Naive B cell (primary cell): ENCODE measurements at regions not wholly inside any gene's neighbourhood (a gene's known extent, or its start where the extent isn't known, plus 50 kb on each side); places are given as distances from the start of the nearest gene placed in this dataset.

Experiments used
- ATAC-seq, 2 donors: fragments of 150-1000 bp; cut with Tn5 transposase; 2 replicates each; pipeline ENCODE4 v1.10.0; 2021; ENCODE audit warnings: low read depth in 2 of 2, mild to moderate bottlenecking in 2 of 2, moderate library complexity in 2 of 2
- DNase-seq: peaks from one replicate; pipeline ENCODE4 v3.0.0; 2022
- H3K27ac Mint-ChIP-seq, 6 donors: one replicate each; pipeline ENCODE4 v1.8.0; 2020 to 2022; ENCODE audit warnings: mild to moderate bottlenecking in 6 of 6, mixed read lengths in 6 of 6, moderate library complexity in 5 of 6, inconsistent platforms in 2 of 6
- H3K27me3 Mint-ChIP-seq, 3 donors: one replicate each; pipeline ENCODE4 v1.8.0; 2021 to 2022; ENCODE audit warnings: mixed read lengths in 3 of 3, mild to moderate bottlenecking in 1 of 3
- H3K36me3 Mint-ChIP-seq, 2 donors: one replicate each; pipeline ENCODE4 v1.8.0; 2020 to 2022; ENCODE audit warnings: mixed read lengths in 2 of 2, inconsistent platforms in 1 of 2, mild to moderate bottlenecking in 1 of 2
- H3K4me1 Mint-ChIP-seq, 3 donors: one replicate each; pipeline ENCODE4 v1.8.0; 2020 to 2022; ENCODE audit warnings: mixed read lengths in 3 of 3, inconsistent platforms in 1 of 3, mild to moderate bottlenecking in 1 of 3, moderate library complexity in 1 of 3
- H3K4me3 Mint-ChIP-seq, 8 donors: one replicate each; pipeline ENCODE4 v1.8.0; 2020 to 2022; ENCODE audit warnings: mild to moderate bottlenecking in 8 of 8, mixed read lengths in 8 of 8, moderate library complexity in 8 of 8, inconsistent platforms in 2 of 8
- H3K9me3 Mint-ChIP-seq, 7 donors: one replicate each; pipeline ENCODE4 v1.8.0; 2020 to 2022; ENCODE audit warnings: mixed read lengths in 7 of 7, mild to moderate bottlenecking in 5 of 7, inconsistent platforms in 2 of 7, moderate library complexity in 1 of 7

DNA sequence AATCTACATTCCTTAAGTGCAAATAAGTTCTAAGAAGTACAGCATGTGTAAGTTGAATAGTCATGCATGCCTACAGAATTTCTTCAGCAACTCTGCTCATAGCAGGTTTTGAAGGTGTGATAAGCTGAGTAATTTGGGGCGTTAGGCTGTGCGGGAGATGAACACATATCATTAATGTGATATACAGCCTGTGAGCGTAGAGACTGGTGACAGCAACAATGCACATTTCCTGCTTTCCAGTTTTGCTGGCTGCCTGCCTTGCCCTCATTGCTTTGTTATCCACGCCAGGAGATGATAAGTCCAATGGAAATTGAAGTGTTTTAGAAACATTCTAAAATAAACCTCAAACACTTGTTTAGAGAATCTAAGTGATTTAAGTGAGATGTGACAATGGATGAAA, 1709.4 kb downstream of the ARAP2 start:
- Mint-ChIP-seq H3K9me3 (no peaks in the 10 kb centered on the region), H3K36me3 (no peaks in the 10 kb centered on the region), H3K27ac (no peak overlapping the region), H3K4me3 (no peak overlapping the region), H3K27me3 (no peaks in the 10 kb centered on the region), H3K4me1 (no peaks in the 10 kb centered on the region)
- ATAC-seq (no peak), DNase-seq (no peak)

DNA sequence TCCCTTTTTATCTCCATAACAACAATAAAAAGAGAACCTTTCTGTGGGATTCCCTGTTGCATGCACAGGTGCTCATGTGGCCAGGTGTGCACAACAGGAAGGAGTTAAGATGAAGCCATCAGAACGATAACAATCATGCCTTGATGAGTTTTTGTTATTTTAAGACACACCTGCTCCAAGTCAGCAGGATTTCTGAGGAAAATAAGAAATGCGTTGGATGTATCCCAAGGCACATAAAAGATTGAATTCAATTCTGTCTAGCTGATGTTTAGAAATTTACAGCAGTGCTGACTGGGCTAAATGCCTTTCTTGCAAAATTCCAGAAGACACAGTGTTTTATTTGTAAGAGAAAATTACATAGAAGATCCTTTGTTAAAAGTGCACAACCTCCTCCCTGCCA, 1678.2 kb downstream of the ARAP2 start:
- no peak overlapping the region for H3K27ac Mint-ChIP-seq

DNA sequence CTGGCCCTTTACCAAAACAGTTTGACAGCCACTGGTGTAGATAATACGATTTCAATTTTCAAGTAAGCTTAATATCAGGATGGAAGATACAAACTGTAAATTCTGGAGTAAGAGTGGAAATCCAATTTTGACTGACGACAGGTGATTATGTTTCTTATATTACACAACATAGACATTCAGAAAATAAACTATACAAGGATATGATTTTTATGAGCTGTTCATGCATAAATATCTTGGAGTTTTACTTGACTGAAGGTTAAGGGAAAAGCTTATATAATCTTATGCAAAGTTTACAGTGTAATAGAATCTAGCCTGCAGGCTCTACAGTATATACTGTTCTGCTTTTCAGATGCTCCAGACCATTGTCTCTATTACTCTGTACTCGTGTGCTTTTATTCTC, 1672.3 kb downstream of the ARAP2 start:
- no peak for ATAC-seq
- H3K4me3 Mint-ChIP-seq = no peak overlapping the region
- H3K9me3 Mint-ChIP-seq = peaks cover 0 to 6% (median 0%) of the 10 kb centered on the region in 7 donors
- no peak for DNase-seq
- no peak overlapping the region for H3K27ac Mint-ChIP-seq
- no peaks in the 10 kb centered on the region for H3K27me3 Mint-ChIP-seq
- peaks cover 0 to 2% (median 0%) of the 10 kb centered on the region in 3 donors for H3K4me1 Mint-ChIP-seq
- no peaks in the 10 kb centered on the region for H3K36me3 Mint-ChIP-seq

More for the DNA sequence above, 1678.2 kb downstream of the ARAP2 start:
- H3K4me3 Mint-ChIP-seq = no peak overlapping the region
- DNase-seq = no peak
- H3K9me3 Mint-ChIP-seq = peaks cover 0 to 3% (median 0%) of the 10 kb centered on the region in 7 donors
- no peak for ATAC-seq
- H3K27me3 Mint-ChIP-seq = no peaks in the 10 kb centered on the region
- H3K4me1 Mint-ChIP-seq = peaks cover 0 to 2% (median 0%) of the 10 kb centered on the region in 3 donors
- no peaks in the 10 kb centered on the region for H3K36me3 Mint-ChIP-seq

DNA sequence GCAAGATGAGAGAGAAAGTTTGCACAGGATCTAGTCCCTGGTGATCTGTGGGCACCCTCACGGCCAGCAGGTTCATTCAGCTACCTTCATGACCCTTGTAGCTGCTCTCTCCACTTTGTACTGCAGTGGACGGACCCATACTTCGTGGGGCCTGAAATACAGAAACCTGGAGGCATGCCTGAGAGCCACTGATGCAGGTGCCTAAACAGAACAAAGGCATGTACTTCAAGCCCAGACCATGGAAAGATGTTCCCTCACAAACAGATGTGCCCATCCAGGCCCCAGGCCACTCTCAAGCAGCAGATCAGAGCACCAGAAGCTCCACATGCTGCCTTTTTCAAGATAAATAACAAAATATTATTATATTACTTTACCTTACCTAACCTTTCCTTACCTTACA, 1629.0 kb downstream of the ARAP2 start:
- no peak for ATAC-seq
- Mint-ChIP-seq H3K9me3 (peaks cover 0 to 7% (median 0%) of the 10 kb centered on the region in 7 donors), H3K36me3 (no peaks in the 10 kb centered on the region), H3K27me3 (no peaks in the 10 kb centered on the region), H3K4me3 (no peak overlapping the region), H3K27ac (no peak overlapping the region), H3K4me1 (no peaks in the 10 kb centered on the region)
- no peak for DNase-seq

DNA sequence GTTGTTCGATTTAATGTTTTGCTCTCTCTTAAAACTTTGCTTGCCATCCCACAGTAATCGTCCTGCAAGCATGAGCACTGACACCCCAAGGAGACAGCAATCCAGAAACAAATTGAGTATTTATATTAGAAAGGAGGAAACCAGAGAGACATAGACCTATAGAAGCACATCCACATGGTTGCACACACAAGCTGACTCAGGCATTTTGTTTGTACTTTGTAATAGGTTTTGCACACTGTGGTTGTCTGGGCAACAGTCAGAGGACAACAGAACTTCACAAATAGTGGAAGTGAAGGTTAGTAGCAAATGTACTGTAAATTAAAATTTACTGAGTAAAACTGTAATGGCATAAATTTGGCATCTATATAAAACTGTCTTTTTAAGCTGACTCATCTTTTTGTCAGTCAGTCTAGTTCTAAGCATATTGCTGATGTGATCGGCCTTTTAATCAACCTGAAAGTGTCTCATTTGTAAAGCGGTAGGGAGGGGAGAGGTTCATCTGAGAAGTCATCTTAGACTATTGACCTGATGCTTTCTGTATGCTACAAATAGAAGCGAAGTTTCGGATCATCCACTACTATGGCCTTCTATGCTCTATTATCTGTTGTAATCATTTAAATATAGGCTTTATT, 1624.7 kb downstream of the ARAP2 start:
- H3K4me1 Mint-ChIP-seq = no peaks in the 10 kb centered on the region
- H3K27me3 Mint-ChIP-seq = no peaks in the 10 kb centered on the region
- no peak overlapping the region for H3K27ac Mint-ChIP-seq
- no peak overlapping the region for H3K4me3 Mint-ChIP-seq
- H3K9me3 Mint-ChIP-seq = peaks cover 0 to 7% (median 0%) of the 10 kb centered on the region in 7 donors
- ATAC-seq (no peak), DNase-seq (no peak)
- H3K36me3 Mint-ChIP-seq = no peaks in the 10 kb centered on the region

DNA sequence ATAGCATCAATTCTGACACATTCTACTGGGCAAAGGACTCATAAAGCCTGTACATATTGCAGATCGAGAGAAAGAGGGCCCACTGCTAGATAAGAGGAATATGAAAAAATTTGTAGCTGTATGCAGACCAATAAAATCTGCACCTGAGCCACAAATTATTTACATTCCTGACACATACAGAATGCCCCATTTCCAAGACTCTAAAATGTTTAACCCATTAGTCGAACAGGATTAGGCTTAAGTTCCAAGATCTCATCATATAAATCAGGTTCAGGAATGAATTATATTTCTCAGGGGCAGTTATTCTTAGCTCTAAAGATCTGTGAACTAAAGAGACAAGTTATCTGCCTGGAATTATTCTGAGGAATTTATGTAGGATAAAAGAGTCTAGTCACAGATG, 1615.8 kb downstream of the ARAP2 start:
- DNase-seq (no peak), ATAC-seq (no peak)
- H3K4me3 Mint-ChIP-seq = no peak overlapping the region
- H3K36me3 Mint-ChIP-seq = no peaks in the 10 kb centered on the region
- no peaks in the 10 kb centered on the region for H3K4me1 Mint-ChIP-seq
- no peaks in the 10 kb centered on the region for H3K27me3 Mint-ChIP-seq
- no peak overlapping the region for H3K27ac Mint-ChIP-seq
- peaks cover 0 to 9% (median 0%) of the 10 kb centered on the region in 7 donors for H3K9me3 Mint-ChIP-seq

DNA sequence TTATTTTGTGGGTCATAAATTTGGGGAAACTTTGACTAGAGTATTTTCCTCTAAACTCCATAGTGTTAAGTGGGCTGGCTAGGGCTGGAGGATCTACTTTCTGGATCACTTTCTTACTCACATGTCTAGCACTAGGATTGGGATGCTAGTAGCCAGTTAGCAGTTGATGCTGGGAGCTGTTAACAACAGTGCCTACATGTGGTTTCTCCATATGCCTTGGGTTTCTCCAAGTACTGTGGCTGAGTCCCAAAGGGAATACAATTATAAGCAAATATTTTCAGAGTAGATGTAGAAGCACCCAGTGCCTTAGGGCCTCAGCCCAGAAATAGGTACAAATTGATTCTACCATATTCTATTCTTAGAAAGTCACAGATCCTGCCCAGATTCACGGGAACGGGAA, 1614.9 kb downstream of the ARAP2 start:
- Mint-ChIP-seq H3K4me3 (no peak overlapping the region), H3K27ac (no peak overlapping the region), H3K9me3 (peaks cover 0 to 9% (median 0%) of the 10 kb centered on the region in 7 donors), H3K36me3 (no peaks in the 10 kb centered on the region), H3K27me3 (no peaks in the 10 kb centered on the region), H3K4me1 (no peaks in the 10 kb centered on the region)
- DNase-seq (no peak), ATAC-seq (no peak)

DNA sequence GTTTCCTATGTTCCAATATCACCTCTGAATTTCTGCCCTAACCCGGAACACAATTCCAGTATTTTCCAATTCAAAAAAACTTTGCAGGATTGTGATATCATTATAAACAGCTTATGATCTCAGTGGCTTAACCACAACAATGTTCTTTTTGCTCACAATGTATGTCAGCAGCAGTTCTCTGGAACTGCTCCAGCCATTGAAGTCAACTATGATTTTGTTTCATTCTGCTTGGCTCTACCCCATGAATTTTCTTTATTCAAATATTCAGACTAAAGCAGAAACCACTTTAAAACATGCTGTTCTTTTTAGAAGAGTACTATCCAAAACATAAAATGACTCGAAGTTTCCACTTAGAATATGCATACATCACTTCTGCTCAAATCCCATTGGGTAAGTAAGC, 1611.1 kb downstream of the ARAP2 start:
- Mint-ChIP-seq H3K36me3 (no peaks in the 10 kb centered on the region), H3K9me3 (peaks cover 0 to 5% (median 0%) of the 10 kb centered on the region in 7 donors), H3K4me3 (no peak overlapping the region), H3K27me3 (no peaks in the 10 kb centered on the region), H3K4me1 (no peaks in the 10 kb centered on the region), H3K27ac (no peak overlapping the region)
- DNase-seq = no peak
- no peak for ATAC-seq

DNA sequence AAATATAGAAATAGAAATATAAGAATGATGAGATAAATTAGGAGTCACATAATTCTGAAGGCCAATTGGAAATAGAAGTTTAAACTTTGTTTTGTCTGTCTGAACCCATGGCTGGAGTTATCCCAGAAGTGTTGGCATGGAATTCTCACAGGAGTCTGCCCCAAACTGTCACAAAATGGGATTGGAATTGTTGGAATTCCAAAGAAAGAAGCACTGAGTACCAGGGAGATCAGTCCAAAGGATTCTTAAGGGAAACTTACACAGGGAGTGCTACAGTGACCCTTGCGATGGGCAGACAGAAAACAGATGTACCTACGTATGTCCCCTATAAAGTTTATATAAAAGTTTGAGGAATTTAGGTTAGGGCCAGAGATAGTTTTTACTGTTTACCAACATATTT, 1607.7 kb downstream of the ARAP2 start:
- Mint-ChIP-seq H3K27ac (no peak overlapping the region), H3K4me3 (no peak overlapping the region), H3K36me3 (no peaks in the 10 kb centered on the region), H3K4me1 (no peaks in the 10 kb centered on the region), H3K27me3 (no peaks in the 10 kb centered on the region), H3K9me3 (peaks cover 0 to 12% (median 5%) of the 10 kb centered on the region in 7 donors)
- ATAC-seq = no peak
- DNase-seq = no peak

DNA sequence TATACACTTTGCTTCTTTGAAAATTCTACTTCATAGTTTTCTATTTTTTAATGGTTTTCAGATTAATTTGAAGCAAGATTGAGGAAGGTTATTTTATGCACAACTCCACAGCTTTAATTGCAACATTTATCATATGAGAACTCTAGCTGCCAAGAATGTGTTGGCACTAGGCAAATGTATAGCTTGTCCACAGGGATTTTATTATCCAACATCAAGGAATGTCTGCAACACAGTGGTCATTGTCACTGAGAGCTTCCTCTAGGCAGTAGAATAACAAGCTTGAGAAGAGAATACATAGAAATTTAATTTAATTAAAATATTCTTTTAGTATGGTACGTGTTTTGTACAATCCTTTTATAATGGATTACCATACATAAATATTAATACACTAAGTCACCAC, 1600.8 kb downstream of the ARAP2 start:
- no peak for ATAC-seq
- H3K27ac Mint-ChIP-seq = no peak overlapping the region
- H3K9me3 Mint-ChIP-seq = peaks cover 0 to 10% (median 7%) of the 10 kb centered on the region in 7 donors
- no peak for DNase-seq
- H3K36me3 Mint-ChIP-seq = no peaks in the 10 kb centered on the region
- no peaks in the 10 kb centered on the region for H3K27me3 Mint-ChIP-seq
- H3K4me1 Mint-ChIP-seq = no peaks in the 10 kb centered on the region
- H3K4me3 Mint-ChIP-seq = no peak overlapping the region

DNA sequence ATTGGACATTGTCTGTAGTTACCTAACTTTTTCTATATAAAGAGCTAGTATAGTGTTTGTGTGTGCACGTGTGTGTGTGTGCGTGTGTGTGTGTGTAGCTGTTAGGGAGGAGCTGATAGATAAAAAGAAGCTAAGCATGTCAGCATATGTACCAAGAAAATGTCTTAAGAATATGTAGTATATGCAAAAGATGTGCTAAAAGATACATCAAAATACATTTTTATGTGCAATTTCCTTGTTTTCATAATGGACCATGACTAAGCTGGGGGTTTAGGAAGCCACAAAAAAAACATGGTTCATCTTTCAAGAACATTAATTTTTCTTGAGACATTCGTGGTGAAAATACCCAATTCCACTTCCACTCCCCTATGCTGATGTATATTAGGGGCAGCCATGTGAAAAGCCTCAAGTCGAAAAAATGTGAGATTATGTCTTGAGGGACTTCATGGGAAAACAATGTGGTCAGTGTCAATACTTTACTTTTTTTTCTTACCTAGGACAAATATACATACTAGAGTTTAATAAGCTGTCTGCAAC, 1599.7 kb downstream of the ARAP2 start:
- Mint-ChIP-seq H3K9me3 (peaks cover 0 to 10% (median 4%) of the 10 kb centered on the region in 7 donors), H3K36me3 (no peaks in the 10 kb centered on the region), H3K4me3 (no peak overlapping the region), H3K27ac (no peak overlapping the region), H3K4me1 (no peaks in the 10 kb centered on the region), H3K27me3 (no peaks in the 10 kb centered on the region)
- DNase-seq (no peak), ATAC-seq (no peak)

DNA sequence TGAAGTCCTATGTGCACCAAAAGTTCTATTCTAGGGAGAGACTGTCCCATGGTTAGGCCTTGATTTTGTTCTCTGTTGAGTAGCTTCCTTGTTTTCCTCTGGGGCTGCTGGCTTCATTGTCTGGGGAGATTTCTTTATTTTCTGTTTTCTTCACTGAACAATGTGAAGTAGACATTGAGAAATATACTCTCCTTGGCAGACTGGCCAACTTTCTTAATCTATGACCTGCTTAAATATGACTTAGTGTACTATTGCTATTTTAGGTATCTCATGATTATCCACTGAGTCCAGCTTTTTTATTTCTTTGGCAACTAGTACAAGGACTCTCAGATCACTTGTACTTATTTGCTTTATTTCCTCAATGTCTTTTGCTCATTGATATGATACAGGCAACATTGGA, 1594.6 kb downstream of the ARAP2 start:
- Mint-ChIP-seq H3K9me3 (peaks cover 0 to 5% (median 2%) of the 10 kb centered on the region in 7 donors), H3K27me3 (no peaks in the 10 kb centered on the region), H3K4me3 (no peak overlapping the region), H3K27ac (no peak overlapping the region), H3K36me3 (no peaks in the 10 kb centered on the region), H3K4me1 (no peaks in the 10 kb centered on the region)
- no peak for DNase-seq
- no peak for ATAC-seq

DNA sequence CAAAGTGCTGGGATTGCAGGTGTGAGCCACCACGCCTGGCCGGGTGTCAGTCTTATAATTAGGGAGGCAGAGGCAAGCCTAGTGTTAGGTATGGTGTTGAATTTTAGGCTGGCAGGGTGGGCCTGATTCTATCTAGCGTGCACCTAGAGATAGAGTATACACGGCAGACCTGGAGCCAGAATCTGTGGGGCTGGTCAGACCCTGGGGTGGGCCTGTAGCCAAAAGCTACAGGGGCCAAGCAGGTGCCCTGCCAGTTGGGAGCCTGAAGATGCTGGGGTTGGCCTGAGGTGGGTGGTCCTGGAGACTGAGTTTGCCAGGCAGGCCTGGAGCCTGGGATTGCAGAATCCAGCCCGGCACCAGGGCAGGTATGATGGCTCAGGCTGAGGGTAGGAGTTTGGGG, 1580.3 kb downstream of the ARAP2 start:
- Mint-ChIP-seq H3K4me3 (no peak overlapping the region), H3K36me3 (no peaks in the 10 kb centered on the region), H3K9me3 (peaks cover 0 to 7% (median 3%) of the 10 kb centered on the region in 7 donors), H3K27me3 (no peaks in the 10 kb centered on the region), H3K27ac (no peak overlapping the region), H3K4me1 (no peaks in the 10 kb centered on the region)
- DNase-seq = no peak
- ATAC-seq = no peak

DNA sequence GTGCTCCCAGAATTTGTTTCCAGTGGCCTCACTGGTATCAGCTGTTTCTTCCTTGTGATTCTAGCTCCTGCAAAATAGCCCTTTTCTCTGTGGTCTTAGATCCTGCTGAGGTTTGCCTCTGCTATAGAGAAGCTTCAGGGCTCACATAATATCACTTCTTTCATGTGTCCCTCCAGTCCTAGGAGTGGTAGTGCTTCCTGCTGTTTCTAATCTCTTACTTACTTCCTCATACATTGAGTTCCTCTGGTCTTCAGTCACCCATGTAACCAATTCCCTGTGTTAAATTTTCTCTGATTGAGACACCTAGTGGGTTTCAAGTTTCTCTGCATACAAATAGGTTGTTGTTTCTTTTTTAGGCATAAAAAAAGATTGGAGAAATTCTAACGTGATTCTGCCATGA, 1567.9 kb downstream of the ARAP2 start:
- no peaks in the 10 kb centered on the region for H3K4me1 Mint-ChIP-seq
- no peak overlapping the region for H3K4me3 Mint-ChIP-seq
- H3K27me3 Mint-ChIP-seq = no peaks in the 10 kb centered on the region
- peaks cover 0 to 3% (median 0%) of the 10 kb centered on the region in 7 donors for H3K9me3 Mint-ChIP-seq
- no peaks in the 10 kb centered on the region for H3K36me3 Mint-ChIP-seq
- no peak overlapping the region for H3K27ac Mint-ChIP-seq
- DNase-seq = no peak
- no peak for ATAC-seq

DNA sequence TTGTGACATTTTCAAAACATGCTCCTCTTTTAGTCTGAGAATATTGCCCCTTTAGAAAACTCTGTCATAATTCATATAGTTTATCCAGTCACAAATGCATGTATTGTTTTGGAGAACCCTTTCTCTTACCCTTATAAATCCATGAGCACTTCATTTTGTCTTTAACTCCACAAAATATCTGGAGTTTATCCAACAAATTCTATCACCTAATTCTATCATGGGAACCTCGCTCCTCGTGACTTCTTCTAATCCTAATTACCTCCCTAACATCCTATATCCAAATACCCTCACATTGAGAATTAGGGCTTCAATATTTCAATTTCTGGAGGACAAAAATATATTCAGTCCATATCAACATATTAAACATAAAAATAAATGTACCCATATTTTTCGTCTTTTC, 1565.9 kb downstream of the ARAP2 start:
- no peak overlapping the region for H3K27ac Mint-ChIP-seq
- H3K4me3 Mint-ChIP-seq = no peak overlapping the region
- H3K27me3 Mint-ChIP-seq = no peaks in the 10 kb centered on the region
- DNase-seq (no peak), ATAC-seq (no peak)
- peaks cover 0 to 4% (median 0%) of the 10 kb centered on the region in 7 donors for H3K9me3 Mint-ChIP-seq
- no peaks in the 10 kb centered on the region for H3K36me3 Mint-ChIP-seq
- no peaks in the 10 kb centered on the region for H3K4me1 Mint-ChIP-seq
